Keratinocyte (primary cell): ENCODE measurements at regions not wholly inside any gene's neighbourhood (a gene's known extent, or its start where the extent isn't known, plus 50 kb on each side); places are given as distances from the start of the nearest gene placed in this dataset.

Source experiments
- CTCF ChIP-seq, 3 experiments: IDR thresholded peaks in 1 of 3; conservative IDR thresholded peaks in 1 of 3; optimal IDR thresholded peaks in 1 of 3; 2 replicates in 2 of 3; 3 replicates in 1 of 3; pipeline versions ENCODE3 to v1.5.1; 2011; ENCODE audit warnings: low read length in 3 of 3, mild to moderate bottlenecking in 3 of 3, moderate library complexity in 2 of 3, control low read depth in 1 of 3, inconsistent platforms in 1 of 3; ENCODE audit not compliant: insufficient read depth in 2 of 3; ENCODE audit errors: extremely low read depth in 1 of 3
- EZH2 ChIP-seq: IDR thresholded peaks from one replicate; pipeline ENCODE4 v1.6.1; 2012; ENCODE audit warnings: inconsistent platforms, mild to moderate bottlenecking, low read length, moderate library complexity

DNA sequence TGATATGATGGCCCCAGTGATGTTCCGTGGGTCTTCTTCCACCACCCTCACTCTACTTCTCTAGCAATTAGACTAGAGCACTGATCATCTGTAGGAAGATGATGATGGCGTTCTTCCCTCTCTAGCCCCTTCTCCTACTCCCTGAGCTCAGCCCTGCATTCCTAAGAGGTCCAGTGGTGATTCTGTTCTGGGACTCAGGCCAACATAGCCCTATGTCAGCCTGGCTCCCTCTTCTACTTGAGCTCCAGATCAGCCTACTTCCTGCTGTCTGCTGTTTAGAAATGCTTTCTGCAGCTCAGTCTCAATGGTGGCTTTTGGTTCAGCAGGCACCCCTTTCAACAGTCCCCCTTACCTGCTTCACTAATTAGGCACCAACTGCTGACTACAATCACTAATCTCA is 86.1 kb upstream of the ZBED5 start:
- TF ChIP-seq CTCF (optimal IDR thresholded peaks at IDR 0.05 in 1 of 3, IDR thresholded peaks at IDR 0.05 in 1 of 3, conservative IDR thresholded peaks at IDR 0.05 in 1 of 3; ENCODE audit: extremely low read depth in 1 of 3, insufficient read depth in 2 of 3, low read length in 3 of 3) (no peak), EZH2 (no peak)
